NCI-H1092 (cell line): ENCODE measurements at regions not wholly inside any gene's neighbourhood (a gene's known extent, or its start where the extent isn't known, plus 50 kb on each side); places are given as distances from the start of the nearest gene placed in this dataset.

Source experiments
- DNase-seq: peaks from one replicate; lab custom pipeline; 2025; lab: John Stamatoyannopoulos, UW

DNA sequence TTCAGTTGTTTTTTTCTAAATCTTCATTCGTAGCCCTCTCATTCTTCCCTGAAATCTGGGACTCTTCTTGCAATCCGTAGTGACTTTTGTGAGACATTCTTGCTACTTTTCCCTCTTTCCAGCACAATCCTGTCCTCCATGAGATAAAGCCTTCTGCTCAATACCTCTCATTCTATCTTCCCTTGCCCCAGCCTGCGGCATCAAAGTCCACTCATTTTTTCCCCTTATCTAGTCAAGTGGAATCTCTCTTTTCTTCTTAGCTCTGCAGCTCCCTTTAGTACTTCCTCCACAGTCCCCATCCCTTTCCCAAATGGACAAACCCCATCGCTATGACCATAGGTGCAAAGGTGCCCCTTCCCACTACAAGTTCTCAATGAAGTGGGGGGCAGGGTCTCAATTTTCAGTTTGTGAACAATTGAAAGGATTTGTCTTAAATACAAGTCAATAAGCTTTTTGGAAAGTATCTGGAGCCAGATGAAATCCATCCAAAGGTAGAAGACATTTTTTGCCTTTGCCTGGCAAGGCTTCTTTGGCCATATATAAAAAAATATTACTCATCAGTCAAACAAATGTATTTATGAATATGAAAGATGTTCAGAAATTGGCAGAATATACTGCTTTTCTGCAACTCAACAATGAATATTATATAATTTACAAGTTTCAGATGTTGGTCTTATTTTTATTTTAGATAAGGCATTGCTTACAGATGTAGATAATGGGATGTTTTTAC is 179.4 kb downstream of the SNAPC1 start:
- DNase-seq = no peak

GRCh38 chr14:61948376-61948775 is 186.2 kb downstream of the SNAPC1 start:
- no peak for DNase-seq

DNA sequence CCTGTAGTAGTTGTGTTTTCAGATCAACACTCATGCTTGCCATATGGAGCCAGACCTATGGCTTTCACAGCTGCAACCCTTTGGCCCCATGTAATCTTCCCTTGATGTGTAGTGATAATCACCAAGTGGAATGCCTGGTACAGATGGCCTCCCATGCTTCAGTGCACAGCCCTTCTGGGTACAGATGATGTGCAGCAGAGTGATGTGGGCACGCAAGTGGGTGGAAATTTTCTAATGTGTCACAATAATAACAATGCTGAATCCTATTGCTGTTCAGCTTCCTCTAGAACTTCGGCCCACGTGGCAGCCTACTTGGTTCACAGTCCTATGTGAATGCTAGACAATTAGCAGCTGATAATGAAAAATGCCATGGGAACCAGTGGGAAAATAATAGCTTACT is 188.1 kb downstream of the SNAPC1 start:
- no peak for DNase-seq

- DNase-seq = no peak
These were observed 191.4 kb downstream of the SNAPC1 start for GRCh38 chr14:61953602-61954001.

GRCh38 chr14:61954306-61954705 is 192.1 kb downstream of the SNAPC1 start:
- DNase-seq = no peak

DNA sequence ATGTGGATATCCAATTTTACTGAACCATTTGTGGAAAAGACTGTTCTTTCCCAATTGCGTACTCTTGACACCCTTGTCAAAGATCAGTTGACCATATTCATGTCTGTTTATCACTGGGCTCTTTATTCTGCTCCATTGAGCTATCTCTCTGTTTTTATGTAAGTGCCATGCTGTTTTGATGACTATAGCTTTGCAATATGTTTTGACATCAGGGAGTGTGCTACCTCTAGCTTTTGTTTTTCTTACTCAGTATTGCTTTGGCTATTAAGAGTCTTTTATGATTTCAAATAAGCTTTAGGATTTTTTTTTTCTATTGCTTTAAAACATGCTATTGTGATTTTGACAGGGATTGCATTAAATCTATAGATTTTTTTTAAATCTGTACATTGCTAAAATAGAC is 194.3 kb downstream of the SNAPC1 start:
- no peak for DNase-seq

DNA sequence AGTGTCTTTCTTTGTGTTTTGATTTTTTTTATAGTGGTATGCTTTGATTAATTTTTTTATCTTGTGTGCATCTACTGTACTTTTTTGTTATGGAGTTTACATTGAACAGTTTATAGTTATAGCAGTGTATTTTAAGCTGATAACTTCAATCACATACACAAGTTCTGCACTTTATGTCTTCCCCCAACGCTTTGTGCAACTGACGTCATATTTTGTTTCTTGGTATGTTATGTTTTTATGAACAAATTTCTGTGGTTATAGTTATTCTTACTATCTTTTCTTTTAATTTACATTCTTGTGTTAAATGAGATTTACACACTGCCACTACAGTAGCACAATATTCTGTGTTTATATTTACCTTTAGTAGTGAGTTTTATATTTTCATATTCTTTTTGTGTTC is 197.1 kb downstream of the SNAPC1 start:
- no peak for DNase-seq

- no peak for DNase-seq
These were observed 199.1 kb downstream of the SNAPC1 start for GRCh38 chr14:61961369-61961768.

GRCh38 chr14:61963926-61964325 is 201.7 kb downstream of the SNAPC1 start:
- no peak for DNase-seq

DNA sequence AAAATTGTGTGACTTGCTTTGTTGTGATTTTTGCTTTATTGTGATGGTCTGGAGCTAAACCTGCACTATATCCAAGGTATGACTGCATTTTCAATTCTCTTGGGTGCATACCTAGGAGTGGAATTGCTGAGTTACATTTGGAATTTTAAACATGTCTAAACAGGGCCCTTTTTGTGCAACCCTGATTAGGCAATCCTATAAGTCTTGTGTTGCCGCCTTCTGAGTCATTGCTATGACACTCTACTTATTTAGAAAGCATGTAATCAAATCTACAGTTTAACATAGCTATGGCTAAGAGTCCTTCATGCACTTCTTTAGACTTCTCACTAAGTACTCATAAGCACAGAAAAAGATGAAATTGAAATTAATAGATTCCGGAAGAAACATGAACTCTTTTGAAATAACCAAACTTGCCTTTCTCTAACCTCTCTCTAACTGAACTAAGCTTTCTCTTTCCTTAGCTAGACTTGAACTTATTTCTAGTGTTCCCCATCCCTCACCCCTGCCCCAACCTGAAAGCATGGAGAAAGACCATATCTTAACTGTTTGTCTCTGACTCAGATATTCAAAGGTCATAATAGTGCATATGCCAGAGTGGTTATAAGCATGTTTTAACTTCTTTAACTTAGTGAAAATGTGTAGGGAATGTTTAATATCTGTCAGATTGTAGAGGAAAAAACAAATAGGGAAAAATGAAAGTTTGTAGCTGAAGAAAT is 203.0 kb downstream of the SNAPC1 start:
- DNase-seq = no peak

- no peak for DNase-seq
These were observed 206.0 kb downstream of the SNAPC1 start for GRCh38 chr14:61968207-61968606.

DNA sequence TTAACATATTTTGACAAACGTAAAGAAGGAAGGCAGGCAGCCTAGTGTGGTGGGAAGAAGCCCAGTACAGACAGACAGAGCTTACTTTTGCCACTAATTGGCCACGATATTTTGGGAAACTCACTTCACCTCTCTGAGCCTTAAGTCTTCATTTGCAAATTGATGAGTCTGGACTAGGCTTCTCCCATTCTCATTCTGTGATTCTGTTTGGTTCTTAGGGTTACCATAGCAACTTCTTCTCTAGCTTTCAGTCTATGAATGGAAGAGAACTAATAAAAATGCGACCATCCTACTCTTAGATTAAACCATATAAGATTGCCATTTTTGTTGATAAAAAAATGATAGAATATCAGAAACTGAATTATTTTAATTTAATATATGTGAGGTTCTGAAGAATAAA is 210.5 kb downstream of the SNAPC1 start:
- no peak for DNase-seq

DNA sequence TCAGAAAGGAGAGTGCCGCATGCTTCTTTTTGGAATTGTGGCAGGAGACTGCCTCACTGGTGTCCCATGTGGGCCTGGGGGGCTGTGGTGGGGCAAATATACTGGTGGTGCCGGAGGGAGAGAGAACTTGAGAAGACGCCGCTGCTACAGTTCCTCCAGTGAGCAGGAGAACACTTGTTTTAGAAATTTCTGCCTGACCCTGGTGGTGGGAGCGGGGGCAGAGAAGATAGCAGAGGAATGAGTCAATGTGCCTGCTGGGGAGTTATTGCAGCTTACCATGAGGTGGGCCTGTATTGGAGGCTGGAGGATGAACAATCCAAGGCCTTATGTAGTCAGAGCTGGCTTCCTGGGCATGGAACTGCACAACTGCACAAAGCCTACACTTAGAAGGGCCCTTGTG is 211.8 kb downstream of the SNAPC1 start:
- DNase-seq = no peak

GRCh38 chr14:61977217-61977616 is 215.0 kb downstream of the SNAPC1 start:
- no peak for DNase-seq

- DNase-seq = no peak
These were observed 226.0 kb downstream of the SNAPC1 start for GRCh38 chr14:61988240-61988639.

- DNase-seq = no peak
These were observed 229.9 kb downstream of the SNAPC1 start for GRCh38 chr14:61992139-61992538.

DNA sequence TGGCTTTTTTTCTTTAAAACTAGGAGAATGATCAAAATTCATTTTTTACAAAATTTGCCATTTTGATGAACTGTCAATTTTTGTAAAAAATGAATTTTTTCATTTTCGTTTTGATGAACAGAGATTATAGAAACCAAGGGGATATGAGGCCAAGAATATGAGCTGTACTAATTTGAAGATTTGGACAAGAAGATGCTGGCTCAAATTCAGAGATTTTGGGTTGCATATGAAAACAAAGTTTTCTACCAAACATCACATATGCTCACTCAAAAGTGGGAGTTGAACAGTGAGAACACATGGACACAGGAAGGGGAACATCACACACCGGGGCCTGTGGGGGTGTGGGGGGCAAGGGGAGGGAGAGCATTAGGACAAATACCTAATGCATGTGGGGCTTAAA is 230.7 kb downstream of the SNAPC1 start:
- no peak for DNase-seq

DNA sequence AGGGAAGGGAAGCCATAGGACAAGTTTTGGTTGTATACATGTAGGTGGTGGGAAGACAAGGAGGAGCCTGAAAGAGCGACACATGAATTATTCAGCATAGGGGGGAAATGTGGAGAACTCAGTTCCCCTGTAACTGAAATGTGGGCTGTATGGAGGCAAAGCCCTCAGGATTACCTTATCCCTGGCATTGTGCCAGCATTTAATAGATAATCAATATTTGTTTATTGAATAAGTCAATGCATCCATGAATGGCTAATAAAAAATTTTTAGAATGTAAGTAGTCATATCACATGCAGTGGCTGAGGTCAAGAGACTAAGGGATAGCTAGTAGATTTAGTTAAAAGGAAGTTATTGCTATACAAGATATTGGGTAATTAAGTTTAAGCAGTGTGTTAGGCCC is 232.4 kb downstream of the SNAPC1 start:
- DNase-seq = no peak

DNA sequence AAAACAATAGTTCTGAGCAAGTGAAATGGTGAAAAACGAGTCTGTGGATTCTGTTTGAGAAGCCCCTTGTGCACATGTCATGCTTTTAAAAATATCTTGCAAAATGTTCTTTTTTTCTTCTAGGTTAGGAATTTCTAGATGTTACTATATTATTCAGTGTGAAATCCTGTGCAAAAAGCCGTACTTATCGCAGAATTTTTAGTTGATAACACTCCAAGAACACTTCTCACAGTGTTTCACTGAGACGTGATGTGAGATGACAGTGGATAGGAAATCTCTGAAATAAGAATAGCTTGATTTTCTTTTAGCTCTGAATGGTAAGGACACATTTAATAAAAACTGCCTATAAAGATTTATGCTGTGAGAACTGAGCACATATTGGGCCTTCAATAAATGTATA is 234.5 kb downstream of the SNAPC1 start:
- DNase-seq = no peak

DNA sequence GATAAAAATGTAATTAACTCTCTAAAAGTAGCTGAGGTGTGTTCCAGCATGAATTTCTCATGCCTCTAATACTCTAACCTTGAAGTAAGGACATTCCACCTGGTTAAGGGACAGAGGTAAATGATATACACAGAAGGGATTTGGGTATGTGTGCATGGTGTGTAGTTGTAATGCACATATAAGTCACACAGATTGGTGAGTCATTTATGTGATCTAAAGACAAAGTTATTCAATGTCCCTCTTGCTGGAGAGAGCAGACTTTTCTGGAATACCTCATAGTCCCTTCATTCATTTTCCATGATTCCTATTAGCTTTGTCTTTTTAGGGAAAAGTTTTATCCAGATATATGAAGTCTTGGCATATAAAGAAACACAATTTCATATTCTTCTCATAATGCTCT is 234.9 kb downstream of the SNAPC1 start:
- DNase-seq = no peak

GRCh38 chr14:62001963-62002362 is 239.7 kb downstream of the SNAPC1 start:
- DNase-seq = no peak

DNA sequence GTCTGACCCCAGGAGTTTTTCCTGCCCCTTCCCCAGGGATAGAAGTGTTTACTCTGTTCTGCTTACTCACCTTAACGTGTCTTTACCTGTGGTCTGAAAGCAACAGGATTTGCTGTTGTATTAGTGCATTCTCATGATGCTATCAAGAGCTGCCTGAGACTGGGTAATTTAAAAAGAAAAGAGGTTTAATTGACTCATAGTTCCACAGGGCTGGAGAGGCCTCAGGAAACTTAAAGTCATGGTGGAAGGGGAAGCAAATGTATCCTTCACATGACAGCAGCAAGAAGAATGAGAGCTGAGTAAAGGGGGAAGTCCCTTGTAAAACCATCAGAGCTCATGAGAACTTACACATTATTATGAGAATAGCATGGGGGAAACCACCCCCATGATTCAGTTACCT is 240.4 kb downstream of the SNAPC1 start:
- DNase-seq = no peak

DNA sequence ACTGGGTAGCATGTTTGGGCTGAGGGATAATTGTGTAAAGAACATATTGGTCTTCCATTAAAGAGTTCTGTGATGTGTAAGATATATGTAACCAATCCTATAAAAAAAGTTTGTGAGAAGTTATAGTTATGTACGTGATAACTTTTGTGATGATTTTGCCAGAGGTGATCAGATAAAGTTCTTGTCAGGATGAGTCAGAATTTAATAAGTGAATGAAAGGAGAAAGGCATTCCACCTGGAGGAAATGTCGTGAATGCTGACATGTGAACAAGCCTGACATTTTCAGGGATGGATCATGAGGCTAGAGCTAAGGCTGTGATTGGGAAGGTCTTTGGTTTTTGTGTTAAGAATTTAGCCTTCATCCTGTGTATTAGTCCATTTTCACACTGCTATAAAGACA is 241.5 kb downstream of the SNAPC1 start:
- DNase-seq = no peak
